Renal cortical epithelial cell (primary cell): ENCODE measurements at regions not wholly inside any gene's neighbourhood (a gene's known extent, or its start where the extent isn't known, plus 50 kb on each side); places are given as distances from the start of the nearest gene placed in this dataset.
"Not testable (repeated sequence)": the region's sequence is repeated elsewhere in the genome, so short reads cannot be mapped to it uniquely, and the experiment has no call there.

Source experiments
- DNase-seq: peaks from one replicate; pipeline ENCODE4 v3.0.0-alpha.2; 2011; ENCODE audit warnings: low read depth

DNA sequence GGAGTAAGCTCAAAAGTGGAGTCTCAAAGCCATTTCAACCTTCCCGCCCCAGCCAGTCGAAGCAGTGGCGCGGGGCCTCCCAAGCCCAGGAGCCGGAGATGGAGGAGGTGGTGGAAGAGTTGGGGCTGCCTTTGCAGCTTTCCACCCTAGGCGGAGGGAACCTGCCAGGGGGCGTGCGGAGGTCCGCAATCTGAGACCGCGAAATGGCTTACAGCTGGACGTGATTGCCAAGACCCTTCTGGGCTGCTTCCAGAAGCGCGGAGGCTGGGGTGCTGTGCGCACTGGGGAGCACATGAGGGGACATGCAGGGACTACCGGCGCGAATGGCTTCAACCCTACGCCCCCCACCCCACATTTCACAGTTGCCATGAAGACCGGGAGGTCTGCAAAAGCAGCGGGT, 86.2 kb downstream of the PRR15 start:
- no peak for DNase-seq

DNA sequence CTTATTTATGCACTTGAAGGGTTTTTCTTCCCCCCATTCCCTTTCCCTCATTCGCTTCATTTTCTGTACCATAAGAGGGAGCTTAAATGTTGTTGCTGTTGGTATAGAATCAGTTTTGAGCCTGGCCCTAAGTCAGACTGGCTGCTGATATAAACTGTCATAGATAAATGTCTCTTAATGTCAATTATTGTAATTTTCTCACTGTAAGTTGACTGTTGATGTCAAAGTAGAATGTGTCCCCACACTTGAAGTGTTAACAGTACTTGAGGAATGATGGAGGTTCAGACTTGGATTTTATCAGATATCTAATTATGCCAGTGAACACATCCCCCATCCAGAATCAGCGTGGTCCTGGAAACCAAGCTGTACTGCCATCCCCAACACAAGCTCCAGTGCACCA, 87.8 kb downstream of the PRR15 start:
- no peak for DNase-seq

DNA sequence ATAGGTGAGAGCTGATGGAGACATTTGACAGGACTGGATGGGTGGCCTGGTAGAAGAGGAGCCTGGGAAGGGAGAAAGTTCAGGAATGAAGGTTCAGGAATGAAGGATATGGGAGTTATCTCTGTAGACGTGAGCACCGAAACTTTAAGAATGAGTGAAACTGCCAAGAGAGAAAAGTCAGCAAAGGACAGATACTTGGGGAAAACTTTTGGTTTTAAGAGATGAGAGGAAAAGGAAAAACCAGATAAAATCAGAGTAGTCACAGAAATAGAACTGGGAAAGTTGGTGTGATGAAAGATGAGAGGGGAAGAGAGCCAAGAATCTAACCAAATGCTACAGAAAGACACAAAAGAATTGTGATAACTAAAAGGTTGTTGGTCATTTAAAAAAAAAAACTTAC, 88.9 kb downstream of the PRR15 start:
- DNase-seq, result no peak

- not testable (repeated sequence) for DNase-seq
Measured at GRCh38 chr7:29654340-29654739, 90.7 kb downstream of the PRR15 start.

GRCh38 chr7:29657288-29657687, 93.7 kb downstream of the PRR15 start:
- no peak for DNase-seq

DNA sequence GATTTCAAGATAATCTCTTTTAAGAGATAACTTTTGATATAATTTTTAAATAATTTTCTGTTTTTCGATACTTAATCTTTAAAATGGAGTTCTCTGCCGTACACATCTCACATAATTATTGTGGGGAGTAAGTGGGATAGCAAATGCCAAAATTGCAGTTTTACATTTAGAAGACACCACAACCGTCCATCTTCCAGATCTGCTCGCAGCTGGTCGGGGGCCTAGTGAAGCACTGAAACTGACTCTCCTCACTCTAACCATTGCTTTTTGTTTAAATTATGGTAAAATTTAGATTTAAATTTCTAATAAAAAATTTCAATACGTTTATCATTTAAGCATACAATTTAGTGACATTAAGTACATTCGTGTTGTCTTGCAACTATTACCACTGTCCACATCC, 94.2 kb downstream of the PRR15 start:
- no peak for DNase-seq

DNA sequence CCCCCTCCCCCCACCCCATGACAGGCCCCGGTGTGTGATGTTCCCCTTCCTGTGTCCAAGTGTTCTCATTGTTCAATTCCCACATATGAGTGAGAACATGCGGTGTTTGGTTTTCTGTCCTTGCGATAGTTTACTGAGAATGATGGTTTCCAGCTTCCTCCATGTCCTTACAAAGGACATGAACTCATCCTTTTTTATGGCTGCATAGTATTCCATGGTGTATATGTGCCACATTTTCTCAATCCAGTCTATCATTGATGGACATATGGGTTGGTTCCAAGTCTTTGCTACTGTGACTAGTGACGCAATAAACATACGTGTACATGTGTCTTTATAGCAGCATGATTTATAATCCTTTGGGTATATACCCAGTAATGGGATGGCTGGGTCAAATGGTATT, 95.6 kb downstream of the PRR15 start:
- not testable (repeated sequence) for DNase-seq

- DNase-seq, result peak; percentile 23
Measured at GRCh38 chr7:29662899-29663298, 99.3 kb downstream of the PRR15 start.

- DNase-seq, result not testable (repeated sequence)
Measured at GRCh38 chr7:29664999-29665398, 101.4 kb downstream of the PRR15 start.

- not testable (repeated sequence) for DNase-seq
Measured at GRCh38 chr7:29667096-29667669, 103.5 kb downstream of the PRR15 start.

DNA sequence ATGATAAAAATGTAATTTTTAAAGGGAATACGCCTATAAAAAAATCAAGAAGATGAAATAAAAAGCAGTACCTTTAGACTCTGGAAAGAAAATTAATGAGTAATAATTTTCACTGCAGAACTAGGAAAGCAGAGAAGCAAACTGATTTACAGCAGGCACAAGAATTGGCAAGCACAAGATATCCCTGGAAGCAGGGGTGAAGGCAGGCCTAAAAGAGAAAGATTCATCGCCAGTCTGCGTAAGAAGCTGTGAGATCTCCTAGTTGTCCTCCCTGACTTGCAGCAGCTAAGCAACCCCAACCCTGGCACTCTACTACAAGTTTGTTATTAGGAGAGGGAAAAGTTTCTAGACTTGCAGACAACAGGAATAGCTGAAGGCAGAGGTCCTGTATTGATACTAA, 107.7 kb downstream of the PRR15 start:
- DNase-seq, result not testable (repeated sequence)

GRCh38 chr7:29673635-29674034, 110.0 kb downstream of the PRR15 start:
- DNase-seq, result not testable (repeated sequence)

DNA sequence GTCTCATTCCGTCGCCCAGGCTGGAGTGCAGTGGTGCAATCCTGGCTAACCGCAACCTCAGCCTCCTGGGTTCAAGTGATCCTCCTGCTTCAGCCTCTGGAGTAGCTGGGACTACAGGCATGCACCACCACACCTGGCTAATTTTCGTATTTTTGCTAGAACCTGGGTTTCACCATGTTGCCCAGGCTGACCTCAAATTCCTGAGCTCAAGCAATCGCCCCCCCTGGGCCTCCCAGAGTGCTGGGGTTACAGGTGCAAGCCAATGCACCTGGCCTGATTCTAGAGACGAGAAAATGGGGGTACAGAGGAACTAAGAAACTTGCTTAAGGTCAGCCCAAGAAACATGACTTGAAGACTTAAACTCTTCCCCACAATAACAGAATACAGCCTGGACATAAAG, 111.0 kb downstream of the PRR15 start:
- not testable (repeated sequence) for DNase-seq

DNA sequence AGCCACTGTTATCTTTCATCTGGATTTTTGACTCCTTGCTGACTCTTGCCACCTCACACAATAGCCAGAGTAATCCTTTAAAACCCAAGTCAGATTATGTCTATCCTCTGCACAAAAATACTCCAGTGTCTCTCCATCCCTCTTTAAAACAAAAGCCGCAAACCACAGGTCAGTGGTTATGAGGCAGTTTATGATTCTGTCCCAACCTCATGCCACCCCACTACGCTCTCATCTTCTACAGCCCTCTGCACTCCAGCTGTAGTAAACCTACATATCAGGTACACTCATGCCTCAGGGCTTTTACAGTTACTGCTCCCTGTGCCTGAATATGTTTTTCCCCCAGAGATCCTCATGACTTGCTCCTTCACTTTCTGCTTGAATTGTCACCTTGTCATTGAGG, 113.6 kb downstream of the PRR15 start:
- not testable (repeated sequence) for DNase-seq

- DNase-seq, result not testable (repeated sequence)
Measured at GRCh38 chr7:29679963-29680362, 116.3 kb downstream of the PRR15 start.

- DNase-seq, result not testable (repeated sequence)
Measured at GRCh38 chr7:29680601-29681000, 117.0 kb downstream of the PRR15 start.

DNA sequence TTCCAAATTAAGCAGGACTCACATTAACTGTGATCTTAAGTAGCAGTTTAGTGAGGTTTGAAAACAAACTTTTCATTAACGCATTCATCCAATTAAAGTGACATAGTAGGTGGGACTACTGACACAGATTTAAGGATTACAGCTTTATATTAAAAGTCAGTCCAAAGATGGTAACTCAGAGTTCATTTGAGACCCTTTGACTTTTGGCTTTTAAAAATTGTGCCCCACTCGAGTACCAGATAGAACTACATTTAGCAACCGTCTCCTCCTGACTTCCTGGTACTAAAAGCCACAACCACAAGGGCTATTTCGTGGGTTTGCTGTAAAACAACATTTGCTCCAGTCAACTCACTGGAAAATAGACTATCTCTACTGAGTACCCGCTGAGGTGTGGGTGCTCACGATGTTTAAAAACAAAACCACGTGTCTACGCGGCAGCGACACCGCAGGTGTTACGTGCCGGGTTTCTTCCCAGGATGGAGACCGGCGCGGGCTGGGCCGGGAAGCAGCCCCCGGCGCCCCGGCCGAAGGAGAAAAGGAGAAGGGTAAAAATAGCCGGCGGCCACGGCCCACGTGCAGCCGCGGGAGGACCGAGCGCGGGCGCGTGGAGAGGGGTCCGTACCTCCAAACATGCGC, 120.6 kb downstream of the PRR15 start:
- peak; percentile 9 for DNase-seq

DNA sequence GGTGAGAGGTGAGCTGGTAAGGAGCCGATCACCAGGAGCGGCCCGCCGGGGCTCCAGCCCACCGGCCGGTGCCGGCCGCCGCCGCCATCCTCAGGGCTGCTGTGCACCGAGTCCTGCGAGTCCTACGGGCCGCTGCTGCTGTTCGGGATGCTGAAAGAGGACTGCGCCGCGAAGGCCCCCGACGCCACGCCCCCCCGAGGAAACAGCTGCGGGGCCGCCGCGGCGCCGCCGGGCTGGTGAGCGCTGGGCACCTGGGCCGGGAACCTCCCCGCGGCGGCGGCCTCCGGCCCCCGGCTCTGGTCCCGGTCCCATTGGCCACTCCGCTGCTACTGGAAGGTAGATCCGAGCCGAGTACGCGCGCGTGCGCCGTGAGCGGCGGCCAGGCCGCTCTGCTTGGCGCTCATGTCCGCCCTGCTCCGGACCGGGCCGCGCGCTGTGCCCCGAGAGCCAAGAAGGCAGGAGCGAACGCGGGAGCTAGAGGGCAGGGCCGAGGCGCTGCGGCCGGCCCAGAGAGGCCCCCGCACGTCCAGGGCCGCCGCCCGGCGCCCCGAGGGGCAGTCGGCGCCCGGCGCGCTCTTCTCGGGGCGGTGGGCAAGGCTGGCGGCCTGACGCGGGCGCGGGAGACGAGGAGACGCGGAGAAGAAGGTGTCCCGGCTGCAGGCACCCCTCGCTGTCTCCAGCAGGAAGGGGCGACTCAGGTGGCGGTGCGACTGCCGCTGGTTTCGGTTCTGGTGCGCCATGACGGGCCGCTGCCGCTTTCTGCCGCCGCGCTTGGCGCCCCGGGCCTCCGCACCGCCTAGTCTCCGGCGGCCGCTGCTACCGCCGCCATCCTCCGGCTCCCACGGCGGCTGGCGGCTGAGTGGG, 121.3 kb upstream of the WIPF3 start:
- DNase-seq, result peak; percentile 39

DNA sequence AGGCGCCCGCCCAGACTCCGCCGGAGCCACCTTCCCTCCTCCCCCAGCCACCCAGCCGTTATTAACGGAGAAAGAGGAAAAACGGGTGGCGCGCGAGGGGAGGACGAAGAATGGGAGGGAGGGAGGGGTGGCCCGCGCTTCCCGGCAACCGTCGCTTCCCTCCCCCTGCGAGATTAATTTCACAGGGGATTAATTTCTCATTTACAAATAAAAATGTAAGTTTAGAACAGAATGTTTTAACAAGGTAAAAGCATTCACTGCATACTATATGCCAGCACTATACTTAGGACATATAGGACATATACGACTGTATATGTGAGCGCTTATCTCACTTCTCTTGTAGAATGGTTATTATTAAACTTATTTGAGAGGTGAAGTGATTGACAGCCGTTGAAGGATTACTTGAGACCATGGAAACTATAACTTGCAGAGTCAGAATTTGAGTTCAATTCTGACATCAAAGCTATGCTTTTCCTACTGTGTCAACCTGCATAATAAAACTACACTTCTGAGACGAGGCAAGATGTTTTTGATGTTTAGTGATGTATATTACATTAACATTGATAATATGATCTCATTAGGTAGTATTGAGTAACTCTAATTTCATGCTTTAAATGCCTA, 120.5 kb upstream of the WIPF3 start:
- DNase-seq, result not testable (repeated sequence)

DNA sequence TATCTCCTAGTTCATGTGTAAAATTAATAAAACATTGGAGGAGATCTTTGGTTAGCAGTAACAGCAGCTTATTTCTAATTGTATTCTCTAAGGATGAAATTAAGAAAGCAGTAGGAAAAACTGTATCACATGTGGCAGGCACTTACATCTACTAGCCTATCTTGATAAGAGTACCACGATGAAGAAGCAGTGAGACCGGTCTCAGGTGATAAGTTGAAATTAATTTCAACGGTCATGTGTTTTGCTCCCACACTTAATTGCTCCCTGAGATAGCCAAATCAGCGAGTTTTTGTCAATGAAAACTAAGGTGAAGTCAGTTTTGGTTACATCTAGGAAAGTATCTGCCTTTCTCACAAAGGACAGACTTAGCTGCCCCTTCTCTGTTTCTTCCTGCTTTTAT, 115.8 kb upstream of the WIPF3 start:
- DNase-seq, result not testable (repeated sequence)

GRCh38 chr7:29696402-29696801, 109.9 kb upstream of the WIPF3 start:
- not testable (repeated sequence) for DNase-seq

- DNase-seq, result not testable (repeated sequence)
Measured at GRCh38 chr7:29699723-29700122, 106.6 kb upstream of the WIPF3 start.
